DMS153 treated with DMSO at 0.1 percent for 48 hours (cell line): ENCODE measurements at regions not wholly inside any gene's neighbourhood (a gene's known extent, or its start where the extent isn't known, plus 50 kb on each side); places are given as distances from the start of the nearest gene placed in this dataset.
"Not testable (repeated sequence)": the region's sequence is repeated elsewhere in the genome, so short reads cannot be mapped to it uniquely, and the experiment has no call there.

Source experiments
- DNase-seq: peaks from one replicate; lab custom pipeline; 2025; ENCODE audit not compliant: unreplicated experiment; lab: John Stamatoyannopoulos, UW

DNA sequence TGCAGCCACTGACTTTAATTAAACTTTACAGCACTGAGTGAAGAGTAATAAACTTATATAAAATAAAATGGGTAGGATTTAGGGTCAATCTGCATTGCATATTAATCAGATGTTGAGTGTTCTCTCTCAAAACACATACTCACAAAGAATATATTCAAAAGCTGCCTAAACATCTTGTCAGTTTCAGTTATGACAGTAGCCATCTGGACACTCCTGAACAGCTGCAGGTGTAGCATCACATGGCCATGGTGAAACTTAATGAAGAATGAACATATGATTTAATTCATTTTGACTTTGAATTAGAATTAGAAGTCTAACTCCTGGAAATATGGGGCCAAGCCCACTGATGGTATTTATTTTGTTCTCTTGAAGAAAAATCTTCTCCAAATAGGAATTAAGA, 684.3 kb upstream of the RAG2 start:
- no peak for DNase-seq

DNA sequence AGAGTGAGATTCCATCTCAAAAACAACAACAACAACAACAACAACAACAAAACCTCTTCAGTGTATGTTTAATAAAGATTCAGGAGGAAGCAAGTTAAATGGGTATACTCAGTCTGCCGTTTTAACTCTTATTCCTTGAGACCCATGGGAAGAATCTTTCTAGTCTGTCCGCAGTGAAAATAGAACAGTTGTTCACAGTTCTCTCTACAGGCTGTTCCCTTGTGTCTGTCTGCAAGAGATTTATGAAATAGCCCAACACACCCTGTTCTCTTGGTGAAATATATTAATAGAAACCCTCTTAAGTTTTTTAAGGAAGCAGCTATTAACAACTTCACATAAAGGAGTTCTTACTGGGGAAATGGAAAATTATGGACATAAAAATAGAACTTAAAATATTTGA, 682.2 kb upstream of the RAG2 start:
- no peak for DNase-seq

- DNase-seq, result no peak
Measured at GRCh38 chr11:37277896-37278465, 679.9 kb upstream of the RAG2 start.

DNA sequence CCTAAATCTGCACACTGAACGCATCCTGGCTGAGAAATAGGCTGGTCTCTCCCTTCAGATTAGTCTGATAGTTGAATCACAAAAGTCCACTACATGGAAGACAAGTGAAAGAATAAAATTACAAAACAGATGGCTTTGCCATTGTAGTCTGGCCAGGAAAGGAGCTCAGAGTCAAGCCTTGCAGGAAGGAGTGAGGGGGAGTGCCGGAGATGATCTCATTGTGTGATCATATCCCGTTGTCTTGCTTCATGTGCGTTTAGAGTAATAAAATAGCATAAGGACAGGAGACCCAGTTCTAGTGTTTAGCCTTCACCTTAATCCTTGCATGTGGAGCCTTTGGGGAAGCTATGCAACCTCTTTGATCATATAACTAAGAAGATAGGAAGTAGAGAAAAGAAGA, 666.7 kb upstream of the RAG2 start:
- no peak for DNase-seq

- no peak for DNase-seq
Measured at GRCh38 chr11:37264060-37264459, 666.0 kb upstream of the RAG2 start.

DNA sequence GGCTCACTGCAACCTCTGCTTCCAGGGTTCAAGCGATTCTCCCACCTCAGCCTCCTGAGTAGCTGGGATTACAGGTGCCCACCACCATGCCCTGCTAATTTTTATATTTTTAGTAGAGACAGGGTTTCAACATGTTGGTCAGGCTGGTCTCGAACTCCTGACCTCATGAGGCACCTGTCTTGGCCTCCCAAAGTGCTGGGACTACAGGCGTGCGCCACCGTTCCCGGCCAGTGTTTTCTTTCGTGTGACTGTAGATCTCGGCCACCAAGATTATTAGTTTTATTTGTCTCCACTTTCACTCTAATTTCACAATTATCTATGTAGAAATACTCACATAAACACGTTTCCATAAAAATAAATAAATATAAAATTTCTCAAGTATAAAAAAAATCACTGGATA, 665.4 kb upstream of the RAG2 start:
- not testable (repeated sequence) for DNase-seq

GRCh38 chr11:37259734-37260133, 661.7 kb upstream of the RAG2 start:
- no peak for DNase-seq

DNA sequence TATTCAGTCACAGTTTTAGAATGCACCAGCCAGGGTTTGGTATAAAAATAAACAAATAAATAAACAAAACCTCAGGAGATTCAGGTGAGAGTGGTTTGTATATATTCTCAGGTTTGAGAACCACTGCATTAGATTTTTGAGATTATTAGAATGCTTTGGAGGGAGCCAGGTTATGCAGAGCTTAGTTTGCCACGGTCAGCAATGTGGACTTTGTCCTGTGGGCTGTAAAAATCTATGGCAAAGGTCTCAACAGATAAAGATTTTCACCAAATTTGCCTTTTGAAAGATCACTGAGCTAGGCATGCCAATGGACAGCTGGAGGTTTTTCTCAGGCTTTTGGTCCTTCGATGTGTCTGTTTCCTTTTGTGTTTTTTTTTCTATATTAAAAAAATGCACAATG, 650.1 kb upstream of the RAG2 start:
- no peak for DNase-seq

DNA sequence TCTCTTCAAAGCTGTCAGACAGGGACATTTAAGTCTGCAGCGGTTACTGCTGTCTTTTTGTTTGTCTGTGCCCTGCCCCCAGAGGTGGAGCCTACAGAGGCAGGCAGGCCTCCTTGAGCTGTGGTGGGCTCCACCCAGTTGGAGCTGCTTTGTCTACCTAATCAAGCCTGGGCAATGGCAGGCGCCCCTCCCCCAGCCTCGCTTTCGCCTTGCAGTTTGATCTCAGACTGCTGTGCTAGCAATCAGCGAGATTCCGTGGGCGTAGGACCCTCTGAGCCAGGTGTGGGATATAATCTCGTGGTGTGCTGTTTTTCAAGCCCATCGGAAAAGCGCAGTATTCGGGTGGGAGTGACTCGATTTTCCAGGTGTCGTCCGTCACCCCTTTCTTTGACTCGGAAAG, 648.1 kb upstream of the RAG2 start:
- DNase-seq, result not testable (repeated sequence)

DNA sequence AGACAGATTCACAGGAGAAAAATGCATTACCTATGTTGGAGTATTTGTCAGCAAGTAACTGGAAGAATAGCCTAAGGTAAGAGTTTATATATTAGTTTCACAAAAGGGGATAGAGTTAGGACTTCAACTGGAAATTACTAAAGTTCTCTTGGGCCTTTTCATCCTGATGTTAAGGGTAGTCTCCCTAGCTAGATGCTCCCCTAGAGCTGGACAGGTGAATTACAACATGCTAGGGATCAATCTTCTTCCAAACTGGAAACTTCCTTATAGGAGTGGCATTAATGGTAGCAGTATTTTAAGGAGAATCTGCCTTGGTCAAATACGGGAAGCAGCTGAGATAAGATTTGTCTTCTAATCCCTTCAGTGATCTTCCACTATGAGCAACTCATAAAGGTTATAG, 632.8 kb upstream of the RAG2 start:
- no peak for DNase-seq

DNA sequence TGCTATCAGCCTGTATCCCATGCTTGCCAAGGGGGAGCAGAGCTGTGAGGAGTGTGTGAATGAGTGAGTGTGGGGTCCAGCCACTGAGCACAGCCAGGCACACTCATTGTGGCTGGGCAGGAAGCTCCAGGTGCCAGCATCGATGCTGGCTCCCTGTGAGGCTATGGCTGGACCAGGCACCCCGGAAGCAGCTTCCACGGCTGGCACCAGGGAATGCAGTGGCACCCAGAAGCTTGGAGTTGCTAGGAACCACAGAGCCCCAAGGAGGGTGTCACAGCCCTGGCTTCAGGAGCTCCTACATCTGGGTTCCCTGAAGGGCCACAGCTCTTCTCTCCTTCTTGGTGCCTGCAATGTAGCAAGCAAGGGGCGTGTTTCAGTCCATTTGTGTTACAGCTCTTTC, 625.9 kb upstream of the RAG2 start:
- no peak for DNase-seq

GRCh38 chr11:37203006-37203405, 605.0 kb upstream of the RAG2 start:
- DNase-seq, result no peak

GRCh38 chr11:37199082-37199481, 601.0 kb upstream of the RAG2 start:
- no peak for DNase-seq

DNA sequence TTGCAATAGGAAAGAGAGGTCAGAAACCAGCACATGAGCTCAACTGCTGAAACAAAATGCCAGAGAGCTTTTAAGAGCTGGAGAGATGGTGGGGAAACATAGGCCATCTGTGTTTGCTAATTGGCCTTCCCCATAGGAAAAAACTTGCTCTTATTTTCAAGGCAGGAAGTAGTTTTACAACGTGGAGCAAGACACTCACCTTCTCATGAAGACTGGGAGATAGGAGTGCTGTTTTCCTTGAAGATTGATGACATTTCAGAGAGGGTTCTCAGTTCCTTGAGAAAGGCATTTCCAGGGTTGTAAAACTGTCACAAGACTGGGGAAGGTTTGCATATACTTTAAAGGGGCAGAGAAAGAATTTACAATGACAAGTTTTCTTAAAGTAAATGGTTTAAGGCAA, 586.3 kb upstream of the RAG2 start:
- no peak for DNase-seq

DNA sequence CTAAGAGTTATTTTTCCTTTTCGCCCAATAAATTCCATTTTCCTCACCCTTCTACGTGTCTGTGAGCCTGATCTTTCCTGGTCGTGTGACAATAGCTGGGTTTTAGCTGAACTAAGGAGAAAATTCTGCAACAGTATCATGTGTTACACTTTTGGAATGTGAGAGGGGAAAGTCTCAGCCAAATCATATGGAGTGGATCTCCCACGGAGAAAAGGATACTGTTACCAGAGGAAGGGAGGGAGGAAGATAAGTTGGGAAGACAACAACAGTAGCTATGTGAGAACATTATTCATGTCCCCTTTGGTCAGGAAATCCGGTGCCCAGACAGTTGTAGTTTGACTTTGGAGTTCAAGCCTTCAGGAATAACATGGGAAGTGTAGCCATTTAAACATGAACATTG, 584.0 kb upstream of the RAG2 start:
- DNase-seq, result no peak

- DNase-seq, result no peak
Measured at GRCh38 chr11:37177721-37178120, 579.7 kb upstream of the RAG2 start.

- no peak for DNase-seq
Measured at GRCh38 chr11:37171451-37171850, 573.4 kb upstream of the RAG2 start.

- DNase-seq, result no peak
Measured at GRCh38 chr11:37170311-37170710, 572.3 kb upstream of the RAG2 start.

GRCh38 chr11:37145434-37145833, 547.4 kb upstream of the RAG2 start:
- not testable (repeated sequence) for DNase-seq

- DNase-seq, result no peak
Measured at GRCh38 chr11:37142591-37142990, 544.6 kb upstream of the RAG2 start.

DNA sequence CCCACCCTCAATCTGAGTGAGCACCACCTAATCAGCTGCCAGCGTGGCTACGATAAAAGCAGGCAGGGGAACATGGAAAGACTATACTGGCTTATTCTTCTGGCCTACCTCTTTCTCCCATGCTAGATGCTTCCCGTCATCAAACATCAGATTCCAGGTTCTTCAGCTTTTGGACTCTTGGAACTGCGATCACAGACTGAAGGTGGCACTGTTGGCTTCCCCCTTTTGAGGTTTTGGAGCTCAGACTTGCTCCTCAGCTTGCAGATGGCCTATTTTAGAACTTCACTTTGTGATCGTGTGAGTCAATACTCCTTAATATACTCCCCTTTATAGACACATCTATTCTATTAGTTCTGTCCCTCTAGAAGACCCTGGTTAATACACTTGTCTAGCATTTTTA, 543.7 kb upstream of the RAG2 start:
- no peak for DNase-seq

DNA sequence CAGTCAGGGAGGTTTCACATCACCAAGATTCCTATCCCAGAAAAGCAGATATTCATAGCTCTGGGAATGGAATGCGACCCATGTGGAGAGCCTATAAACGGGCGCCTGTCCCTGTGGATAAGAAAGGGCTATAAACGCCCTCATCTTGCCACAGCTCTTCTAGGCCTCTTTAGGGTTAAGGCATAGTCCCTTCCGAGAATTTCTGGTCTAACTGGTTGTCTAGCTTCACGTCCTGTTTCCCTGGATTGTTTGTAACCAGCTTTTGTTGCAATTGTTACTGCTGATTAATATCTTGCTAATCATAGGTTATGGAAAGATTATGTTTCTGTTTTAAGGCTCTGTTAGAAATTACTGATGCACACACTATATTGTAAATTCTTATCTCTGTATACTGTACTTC, 537.6 kb upstream of the RAG2 start:
- not testable (repeated sequence) for DNase-seq

GRCh38 chr11:37134637-37135036, 536.6 kb upstream of the RAG2 start:
- DNase-seq, result no peak

DNA sequence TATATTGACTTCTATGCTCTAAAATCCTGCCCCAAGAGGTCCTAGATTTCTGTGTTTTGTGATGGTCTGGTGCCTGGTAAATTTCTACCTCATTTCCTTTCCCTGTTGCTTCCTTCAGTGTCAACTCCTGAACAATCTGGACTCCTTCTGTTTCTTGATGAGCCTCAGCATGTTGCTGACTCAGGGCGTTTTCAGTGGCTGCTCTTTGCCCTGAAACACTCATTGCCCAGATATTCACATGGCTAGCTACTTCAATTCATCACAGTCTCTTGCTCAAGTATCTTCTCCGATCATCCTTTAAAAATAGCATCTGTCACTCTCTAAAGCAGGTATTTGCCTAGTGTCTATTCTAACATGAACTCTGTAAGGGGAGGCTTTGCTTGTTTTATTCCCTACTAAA, 526.3 kb upstream of the RAG2 start:
- no peak for DNase-seq
